Muscle layer of colon (tissue), 2 donors: ENCODE measurements at regions not wholly inside any gene's neighbourhood (a gene's known extent, or its start where the extent isn't known, plus 50 kb on each side); places are given as distances from the start of the nearest gene placed in this dataset.
A peak's percentile ranks its signal among the peaks of the same experiment; 100 is the strongest.

Experiments
- H3K27ac ChIP-seq: one replicate; pipeline ENCODE4 v1.7.0; 2013; ENCODE audit warnings: low read depth, mild to moderate bottlenecking, low read length, moderate library complexity
- H3K27me3 ChIP-seq, 2 donors: one replicate each; pipeline ENCODE4 v1.7.0; 2013; ENCODE audit warnings: low read length in 2 of 2, mild to moderate bottlenecking in 2 of 2; ENCODE audit not compliant: insufficient read depth in 2 of 2, control insufficient read depth in 1 of 2
- H3K36me3 ChIP-seq: one replicate; pipeline ENCODE4 v1.7.0; 2013; ENCODE audit warnings: mild to moderate bottlenecking, low read length; ENCODE audit not compliant: insufficient read depth
- H3K4me1 ChIP-seq: one replicate; pipeline ENCODE4 v1.7.0; 2013; ENCODE audit warnings: mild to moderate bottlenecking, low read length; ENCODE audit not compliant: insufficient read depth
- H3K4me3 ChIP-seq, 2 donors: one replicate each; pipeline ENCODE4 v1.7.0; 2013; ENCODE audit warnings: low read length in 2 of 2, low read depth in 1 of 2, mild to moderate bottlenecking in 1 of 2, moderate library complexity in 1 of 2
- H3K9ac ChIP-seq: one replicate; pipeline ENCODE4 v1.7.0; 2013; ENCODE audit warnings: low read length
- H3K9me3 ChIP-seq: one replicate; pipeline ENCODE4 v1.7.0; 2013; ENCODE audit warnings: mild to moderate bottlenecking, low read length
- donor health status: abdominal sarcoma.
- donor health status: Adenocarcinoma of cecum.

DNA sequence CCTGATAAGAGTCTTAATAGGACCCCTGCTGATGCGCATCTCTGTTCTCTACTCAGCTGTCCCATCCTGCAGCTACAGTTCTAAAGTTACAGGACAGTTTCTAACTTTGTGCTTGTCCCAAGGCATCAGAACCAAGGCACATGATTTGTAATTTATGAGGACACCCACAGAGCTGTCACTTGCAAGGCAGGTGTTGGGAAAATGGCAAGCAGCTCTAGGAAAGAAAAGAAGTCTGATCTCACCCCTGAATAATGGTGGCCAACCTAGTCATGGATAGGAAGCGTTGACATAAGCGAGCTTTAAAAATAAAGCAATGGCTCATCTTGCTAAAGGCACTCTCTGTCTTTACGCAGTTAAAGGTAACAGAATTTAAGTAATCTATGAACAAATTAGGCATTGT is 127.6 kb upstream of the VGLL2 start:
- Histone ChIP-seq H3K4me3 (no peak overlapping the region), H3K4me1 (peaks cover 16% of the 10 kb centered on the region), H3K36me3 (no peaks in the 10 kb centered on the region), H3K27me3 (no peaks in the 10 kb centered on the region), H3K9me3 (no peaks in the 10 kb centered on the region), H3K27ac (no peak overlapping the region), H3K9ac (no peak overlapping the region)

DNA sequence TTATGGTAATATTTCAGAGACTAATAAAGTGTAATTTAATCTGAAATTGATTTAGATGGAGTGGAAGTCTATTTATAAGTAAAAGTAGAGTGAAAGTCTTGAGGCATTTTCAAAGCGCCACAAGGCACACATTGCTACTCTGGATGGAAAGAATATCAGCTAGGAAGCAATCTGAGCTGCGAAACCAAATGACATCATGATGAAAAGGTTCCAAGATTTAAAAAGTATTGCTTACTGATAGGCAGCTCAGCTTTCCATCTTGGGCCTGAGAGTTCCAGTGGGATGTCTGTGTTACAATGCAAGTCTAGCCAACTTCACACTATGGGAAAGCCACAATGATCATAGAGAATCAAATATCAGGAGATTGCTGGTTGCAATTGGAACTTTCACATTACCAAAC is 126.9 kb upstream of the VGLL2 start:
- no peaks in the 10 kb centered on the region for H3K36me3 ChIP-seq
- no peaks in the 10 kb centered on the region for H3K27me3 ChIP-seq
- no peaks in the 10 kb centered on the region for H3K9me3 ChIP-seq
- no peak overlapping the region for H3K4me3 ChIP-seq
- H3K27ac ChIP-seq, result no peak overlapping the region
- H3K4me1 ChIP-seq, result peaks cover 16% of the 10 kb centered on the region
- no peak overlapping the region for H3K9ac ChIP-seq

DNA sequence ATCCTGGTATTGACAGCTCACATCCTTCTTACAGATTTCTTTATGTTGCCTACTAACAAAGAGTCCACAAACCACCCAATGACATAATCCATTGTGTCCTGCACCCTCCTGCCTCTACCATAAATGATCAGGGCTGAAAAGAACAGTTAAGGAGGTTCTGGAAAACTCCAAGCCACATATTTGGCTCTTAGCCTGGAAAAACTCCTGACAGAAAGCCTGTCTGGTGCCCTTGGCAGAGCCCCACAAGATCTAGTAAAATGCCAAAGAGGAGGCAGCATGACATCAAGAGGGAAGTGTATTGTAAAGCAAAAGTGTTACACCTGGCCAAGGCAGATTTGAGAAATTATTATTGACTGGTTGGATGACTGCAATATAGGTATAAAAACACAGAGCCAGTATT is 126.4 kb upstream of the VGLL2 start:
- peaks cover 16% of the 10 kb centered on the region for H3K4me1 ChIP-seq
- no peak overlapping the region for H3K9ac ChIP-seq
- H3K4me3 ChIP-seq, result no peak overlapping the region
- H3K36me3 ChIP-seq, result no peaks in the 10 kb centered on the region
- no peaks in the 10 kb centered on the region for H3K27me3 ChIP-seq
- no peaks in the 10 kb centered on the region for H3K9me3 ChIP-seq
- no peak overlapping the region for H3K27ac ChIP-seq

DNA sequence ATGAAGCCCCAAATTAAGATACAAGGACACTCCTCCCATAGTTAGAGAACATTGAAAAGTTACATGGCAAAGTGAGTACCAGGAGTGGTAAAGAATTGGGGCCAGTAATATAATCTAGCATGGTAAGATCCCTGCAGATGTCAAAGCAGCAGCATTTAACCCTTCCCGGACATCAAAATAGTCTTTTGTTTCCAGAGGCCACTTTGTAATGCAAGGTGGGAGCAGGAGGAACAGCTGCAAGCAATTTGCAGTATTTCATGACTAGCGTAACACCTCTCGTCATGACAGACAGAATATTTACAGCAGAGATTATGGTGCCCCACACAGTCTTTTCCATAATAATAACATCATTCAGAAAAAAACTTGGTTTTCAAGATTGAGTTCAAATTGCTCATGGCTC is 123.2 kb upstream of the VGLL2 start:
- Histone ChIP-seq H3K9ac (no peak overlapping the region), H3K4me3 (no peak overlapping the region), H3K9me3 (no peaks in the 10 kb centered on the region), H3K27me3 (no peaks in the 10 kb centered on the region), H3K36me3 (no peaks in the 10 kb centered on the region), H3K4me1 (peaks cover 16% of the 10 kb centered on the region), H3K27ac (no peak overlapping the region)

DNA sequence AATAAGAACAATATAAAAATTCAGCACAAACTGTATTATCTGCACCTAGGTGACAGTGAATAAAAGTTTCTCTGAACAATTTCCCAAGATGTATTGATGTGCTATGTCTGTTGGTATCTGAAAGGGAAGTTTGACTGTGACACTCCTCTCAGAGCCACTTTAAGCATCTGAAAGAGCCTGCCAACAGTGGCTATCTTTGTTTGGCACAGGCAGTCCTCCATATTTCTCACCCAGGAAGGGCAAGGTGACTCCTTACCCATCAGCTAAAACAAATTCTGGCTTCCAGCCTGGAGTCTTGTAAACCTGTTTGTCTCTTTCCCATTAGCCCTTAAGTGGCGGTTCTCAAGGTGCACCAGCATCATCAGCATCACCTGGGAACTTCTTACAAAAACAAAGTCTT is 122.4 kb upstream of the VGLL2 start:
- H3K4me3 ChIP-seq, result no peak overlapping the region
- no peak overlapping the region for H3K27ac ChIP-seq
- no peaks in the 10 kb centered on the region for H3K9me3 ChIP-seq
- H3K4me1 ChIP-seq, result peaks cover 16% of the 10 kb centered on the region
- H3K9ac ChIP-seq, result no peak overlapping the region
- no peaks in the 10 kb centered on the region for H3K36me3 ChIP-seq
- H3K27me3 ChIP-seq, result no peaks in the 10 kb centered on the region

DNA sequence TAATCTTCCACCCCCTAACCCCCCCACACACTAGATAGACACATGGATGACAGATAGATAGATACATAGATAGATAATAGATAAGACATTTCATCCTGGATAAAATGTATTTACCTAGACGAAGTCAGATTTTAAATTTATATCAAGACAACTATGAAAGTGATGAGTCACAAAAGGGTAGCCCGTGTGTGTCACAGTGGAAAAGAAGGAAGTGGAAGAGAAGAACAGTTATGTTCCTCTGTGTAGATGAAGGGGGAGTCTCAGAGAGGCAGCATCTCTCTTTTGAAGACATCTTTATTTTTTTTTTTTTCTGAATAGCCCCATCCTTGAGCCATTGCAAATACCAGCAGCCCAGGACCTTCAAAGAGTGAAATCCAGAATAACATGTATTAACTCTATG is 121.7 kb upstream of the VGLL2 start:
- no peaks in the 10 kb centered on the region for H3K9me3 ChIP-seq
- H3K27ac ChIP-seq, result no peak overlapping the region
- H3K9ac ChIP-seq, result no peak overlapping the region
- no peaks in the 10 kb centered on the region for H3K36me3 ChIP-seq
- H3K27me3 ChIP-seq, result no peaks in the 10 kb centered on the region
- peaks cover 12% of the 10 kb centered on the region for H3K4me1 ChIP-seq
- no peak overlapping the region for H3K4me3 ChIP-seq

DNA sequence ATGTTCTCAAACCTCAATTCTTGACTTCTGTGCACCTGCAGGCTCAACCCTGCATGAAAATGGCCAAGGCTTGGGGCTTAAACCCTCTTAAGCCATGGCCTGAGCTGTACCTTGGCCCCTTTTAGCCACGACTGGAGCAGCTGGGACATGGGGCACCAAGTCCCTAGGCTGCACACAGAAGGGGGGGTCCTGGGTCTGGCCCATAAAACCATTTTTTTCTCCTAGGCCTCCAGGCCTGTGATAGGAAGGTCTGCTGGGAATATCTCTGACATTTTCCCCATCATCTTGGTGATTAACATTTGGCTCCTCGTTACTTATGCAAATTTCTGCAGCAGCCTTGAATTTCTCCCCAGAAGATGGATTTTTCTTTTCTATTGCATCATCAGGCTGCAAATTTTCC is 119.4 kb upstream of the VGLL2 start:
- no peaks in the 10 kb centered on the region for H3K9me3 ChIP-seq
- H3K9ac ChIP-seq, result no peak overlapping the region
- no peaks in the 10 kb centered on the region for H3K4me1 ChIP-seq
- no peak overlapping the region for H3K27ac ChIP-seq
- H3K27me3 ChIP-seq, result no peaks in the 10 kb centered on the region
- H3K4me3 ChIP-seq, result no peak overlapping the region
- H3K36me3 ChIP-seq, result no peaks in the 10 kb centered on the region

DNA sequence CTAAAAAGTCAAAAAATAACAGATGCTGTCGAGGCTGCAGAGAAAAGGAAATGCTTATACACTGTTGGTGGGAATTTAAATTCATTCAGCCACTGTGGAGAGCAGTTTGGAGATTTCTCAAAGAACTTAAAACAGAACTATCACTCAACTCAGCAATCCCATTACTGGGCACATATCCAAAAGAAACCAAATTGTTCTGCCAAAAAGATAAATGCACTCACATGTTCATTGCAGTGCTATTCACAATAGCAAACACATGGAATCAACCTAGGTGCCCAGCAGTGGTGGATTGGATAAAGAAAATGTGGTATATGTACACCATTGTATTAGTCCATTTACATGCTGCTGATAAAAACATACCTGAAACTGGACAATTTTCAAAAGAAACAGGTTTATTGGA is 116.0 kb upstream of the VGLL2 start:
- no peak overlapping the region for H3K9ac ChIP-seq
- H3K9me3 ChIP-seq, result no peaks in the 10 kb centered on the region
- no peak overlapping the region for H3K4me3 ChIP-seq
- H3K27me3 ChIP-seq, result no peaks in the 10 kb centered on the region
- H3K27ac ChIP-seq, result no peak overlapping the region
- no peaks in the 10 kb centered on the region for H3K36me3 ChIP-seq
- H3K4me1 ChIP-seq, result no peaks in the 10 kb centered on the region

DNA sequence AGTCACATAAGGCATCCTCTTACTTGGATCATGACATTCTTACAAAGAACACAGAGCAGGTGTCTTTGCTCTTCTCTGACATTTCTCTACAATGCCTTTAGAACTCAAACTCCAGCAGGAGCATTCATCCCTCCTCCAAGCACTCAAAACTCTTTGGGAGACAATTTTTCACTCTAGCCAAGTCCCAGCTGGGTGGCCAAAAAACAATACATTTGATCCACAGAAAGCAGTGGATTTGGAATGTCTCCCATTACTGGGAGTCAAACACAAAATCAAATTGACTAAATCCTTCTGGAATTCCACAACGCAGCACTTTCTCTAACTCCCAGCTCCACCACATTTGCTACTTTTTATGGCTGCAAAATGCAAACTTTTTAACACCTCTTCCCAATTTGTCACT is 108.6 kb upstream of the VGLL2 start:
- H3K27me3 ChIP-seq, result no peaks in the 10 kb centered on the region
- H3K4me1 ChIP-seq, result no peaks in the 10 kb centered on the region
- no peak overlapping the region for H3K4me3 ChIP-seq
- no peak overlapping the region for H3K27ac ChIP-seq
- no peaks in the 10 kb centered on the region for H3K36me3 ChIP-seq
- no peak overlapping the region for H3K9ac ChIP-seq
- no peaks in the 10 kb centered on the region for H3K9me3 ChIP-seq

DNA sequence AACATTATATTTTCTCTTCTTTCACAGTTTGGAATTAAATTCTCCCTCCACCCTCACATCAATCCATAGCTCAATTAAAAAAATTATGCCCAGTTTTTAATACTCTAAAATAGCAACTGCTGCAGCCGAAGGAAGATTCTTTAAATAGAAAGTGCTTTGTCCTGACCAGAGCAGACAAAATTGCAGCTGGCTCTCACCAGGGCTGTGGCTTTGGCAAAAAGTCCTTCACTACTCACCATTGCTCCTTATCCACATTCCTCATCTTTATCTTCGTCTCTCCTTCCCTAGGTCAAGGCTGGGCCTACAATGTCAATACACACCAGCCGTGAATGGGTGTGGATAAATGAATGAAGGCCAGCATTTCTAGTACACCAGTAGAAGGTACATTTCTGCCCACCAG is 107.9 kb upstream of the VGLL2 start:
- Histone ChIP-seq H3K9ac (no peak overlapping the region), H3K9me3 (no peaks in the 10 kb centered on the region), H3K36me3 (no peaks in the 10 kb centered on the region), H3K27ac (no peak overlapping the region), H3K4me3 (no peak overlapping the region), H3K4me1 (no peaks in the 10 kb centered on the region), H3K27me3 (no peaks in the 10 kb centered on the region)

DNA sequence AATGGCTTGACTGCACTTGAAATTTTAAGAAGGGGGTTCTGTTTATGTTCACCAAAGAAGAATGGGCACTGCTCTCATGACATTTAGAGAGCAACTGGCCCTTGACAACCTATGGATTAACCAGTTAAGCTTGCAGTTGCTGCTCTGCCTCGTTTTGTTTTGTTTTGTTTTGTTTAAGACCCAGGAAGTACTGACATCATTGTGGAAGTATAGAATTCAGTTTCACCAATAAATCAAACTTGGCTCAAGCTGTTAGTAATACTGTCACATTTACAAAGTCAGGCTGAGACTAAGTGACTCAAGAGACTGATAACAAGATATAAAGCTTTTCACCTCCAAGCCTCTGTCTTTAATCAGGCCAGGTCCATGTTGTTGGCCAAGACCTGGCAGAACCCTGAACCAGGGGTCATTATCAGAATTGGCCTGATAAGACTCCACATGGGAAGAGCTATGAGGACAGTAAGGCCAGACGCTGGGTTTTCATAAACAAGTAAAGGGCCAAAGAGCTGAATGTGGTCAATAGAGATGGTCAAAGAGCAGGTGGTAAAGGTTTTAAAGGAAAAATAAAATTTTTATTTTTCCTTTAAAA is 99.4 kb upstream of the VGLL2 start:
- Histone ChIP-seq H3K27ac (no peak overlapping the region), H3K9me3 (no peaks in the 10 kb centered on the region), H3K4me1 (no peaks in the 10 kb centered on the region), H3K9ac (no peak overlapping the region), H3K36me3 (no peaks in the 10 kb centered on the region), H3K4me3 (no peak overlapping the region), H3K27me3 (no peaks in the 10 kb centered on the region)

DNA sequence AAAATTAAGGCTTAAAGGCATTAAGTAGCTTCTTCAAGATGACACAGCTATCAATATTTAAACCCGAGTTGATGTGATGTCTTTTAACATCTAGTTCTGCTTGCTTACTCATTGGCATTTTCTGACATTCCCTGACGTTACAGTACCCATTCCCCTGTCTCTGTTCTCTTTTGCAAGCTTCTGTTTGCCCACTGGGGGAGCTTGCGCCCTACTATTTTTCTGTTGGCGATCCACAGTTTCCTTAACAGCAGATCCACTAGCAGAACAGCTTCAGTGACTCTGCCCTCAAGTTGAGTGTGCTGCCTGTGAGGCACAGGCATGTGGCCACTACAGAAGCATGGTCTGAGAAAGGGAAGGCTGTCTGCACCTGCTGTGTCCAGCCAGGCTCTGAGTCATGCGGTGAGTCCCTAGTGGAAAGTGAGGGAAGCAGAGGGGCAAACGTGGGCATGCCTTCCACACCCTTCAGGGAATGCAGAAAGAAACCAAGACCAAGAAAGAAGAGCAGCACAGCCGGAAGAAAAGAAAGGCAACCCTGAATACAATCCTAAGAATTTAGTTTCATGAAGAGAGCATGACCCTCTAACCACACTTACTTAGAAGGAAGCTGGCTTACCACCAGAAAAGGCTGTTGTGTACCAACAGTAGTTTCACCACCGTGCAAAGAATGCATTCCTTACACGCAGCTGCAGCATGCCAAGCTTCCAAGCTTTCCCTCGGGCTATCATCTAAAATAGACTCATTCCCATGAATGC is 97.7 kb upstream of the VGLL2 start:
- Histone ChIP-seq H3K9ac (no peak overlapping the region), H3K36me3 (no peaks in the 10 kb centered on the region), H3K4me1 (no peaks in the 10 kb centered on the region), H3K9me3 (no peaks in the 10 kb centered on the region), H3K27me3 (no peaks in the 10 kb centered on the region), H3K4me3 (peak overlapping the region in 1 of 2 donors; percentile 17), H3K27ac (no peak overlapping the region)
